SU-DHL-6 (cell line): ENCODE measurements at regions not wholly inside any gene's neighbourhood (a gene's known extent, or its start where the extent isn't known, plus 50 kb on each side); places are given as distances from the start of the nearest gene placed in this dataset.

Source experiments
- H2AFZ ChIP-seq: fragments of 200-600 bp; sonication (generic); 2 replicates; pipeline ENCODE4 v1.6.1; 2014; ENCODE audit warnings: low read depth, mild to moderate bottlenecking, moderate library complexity, mixed read lengths, antibody characterized with exemption, low read length; ENCODE audit not compliant: severe bottlenecking
- H3F3A ChIP-seq: fragments of 200-600 bp; shearing (Covaris generic); 2 replicates; pipeline ENCODE4 v1.6.0; 2016; ENCODE audit warnings: antibody characterized with exemption, mild to moderate bottlenecking; ENCODE audit not compliant: insufficient read depth
- H3K27ac ChIP-seq: fragments of 200-600 bp; sonication (generic); 2 replicates; pipeline ENCODE4 v1.5.1; 2016; ENCODE audit warnings: low read depth, mild to moderate bottlenecking, low read length, moderate library complexity, mixed read lengths
- H3K27me3 ChIP-seq: fragments of 200-600 bp; sonication (generic), shearing (Covaris generic); 2 replicates; pipeline ENCODE4 v1.6.0; 2014; ENCODE audit warnings: mild to moderate bottlenecking, low read length
- H3K36me3 ChIP-seq: fragments of 200-600 bp; sonication (generic); 2 replicates; pipeline ENCODE4 v1.6.1; 2014; ENCODE audit warnings: mild to moderate bottlenecking, low read length, mixed read lengths
- H3K4me2 ChIP-seq: fragments of 300-600, 200-600 bp; shearing (Covaris generic), sonication (generic); 2 replicates; pipeline ENCODE4 v1.6.0; 2014; ENCODE audit warnings: low read length, low read depth, mild to moderate bottlenecking; ENCODE audit not compliant: poor library complexity, severe bottlenecking
- H3K4me3 ChIP-seq: fragments of 200-600 bp; sonication (generic); 2 replicates; pipeline ENCODE4 v1.5.1; 2014; ENCODE audit warnings: antibody characterized with exemption, low read length, mild to moderate bottlenecking, mixed read lengths; ENCODE audit not compliant: insufficient read depth, poor library complexity, severe bottlenecking
- H3K79me2 ChIP-seq: fragments of 200-600 bp; sonication (generic); 2 replicates; pipeline ENCODE4 v1.6.1; 2014; ENCODE audit warnings: mild to moderate bottlenecking, low read length, moderate library complexity; ENCODE audit not compliant: insufficient read depth
- H3K9ac ChIP-seq: fragments of 200-600 bp; sonication (generic); 2 replicates; pipeline ENCODE4 v1.7.0; 2014; ENCODE audit warnings: mild to moderate bottlenecking, low read length
- H3K9me2 ChIP-seq: fragments of 200-600 bp; sonication (generic); replicated peaks from 2 replicates; pipeline ENCODE4 v1.6.1; 2014; ENCODE audit warnings: low read length; ENCODE audit not compliant: insufficient read depth
- H3K9me3 ChIP-seq: fragments of 200-600 bp; sonication (generic); 2 replicates; pipeline ENCODE4 v1.6.1; 2014; ENCODE audit warnings: low read length, mixed read lengths; ENCODE audit not compliant: insufficient read depth
- H4K20me1 ChIP-seq: fragments of 200-600 bp; sonication (generic); 2 replicates; pipeline ENCODE4 v1.6.1; 2014; ENCODE audit warnings: low read depth, mild to moderate bottlenecking, antibody characterized with exemption, low read length, moderate library complexity, mixed read lengths
- CTCF ChIP-seq: fragments of 200-600 bp; sonication (generic); IDR thresholded peaks from one replicate; pipeline ENCODE4 v1.5.1; 2017; ENCODE audit warnings: antibody characterized with exemption, mild to moderate bottlenecking, low read length, moderate library complexity; ENCODE audit not compliant: insufficient read depth, poor library complexity, severe bottlenecking
- EZH2phosphoT487 ChIP-seq: fragments of 200-600 bp; sonication (generic), shearing (Covaris generic); conservative IDR thresholded peaks from 2 replicates; pipeline ENCODE4 v1.6.1; 2018; ENCODE audit warnings: mild to moderate bottlenecking, antibody characterized with exemption, low read length, moderate library complexity, mixed read lengths

- Histone ChIP-seq H3K27ac (no peak overlapping the region), H3K27me3 (no peaks in the 10 kb centered on the region)
Observed at GRCh38 chr19:30711296-30711695, 339.1 kb downstream of the ZNF536 start.

GRCh38 chr19:30710721-30711120 lies 338.5 kb downstream of the ZNF536 start:
- H2AFZ ChIP-seq, result no peak overlapping the region
- H3K27ac ChIP-seq, result no peak overlapping the region
- H3K9ac ChIP-seq, result no peak overlapping the region
- TF ChIP-seq CTCF (no peak), EZH2phosphoT487 (no peak)
- no peak overlapping the region for H3K4me3 ChIP-seq
- H3K9me3 ChIP-seq, result no peaks in the 10 kb centered on the region
- H3K36me3 ChIP-seq, result no peaks in the 10 kb centered on the region
- H3K4me2 ChIP-seq, result no peak overlapping the region
- no peaks in the 10 kb centered on the region for H3K27me3 ChIP-seq
- H3K79me2 ChIP-seq, result no peaks in the 10 kb centered on the region
- no peaks in the 10 kb centered on the region for H4K20me1 ChIP-seq
- no peaks in the 10 kb centered on the region for H3K9me2 ChIP-seq
- no peaks in the 10 kb centered on the region for H3F3A ChIP-seq

More at GRCh38 chr19:30711296-30711695, 339.1 kb downstream of the ZNF536 start:
- Histone ChIP-seq H3K9ac (no peak overlapping the region), H3K79me2 (no peaks in the 10 kb centered on the region), H3K9me3 (no peaks in the 10 kb centered on the region), H3K4me3 (no peak overlapping the region), H4K20me1 (no peaks in the 10 kb centered on the region), H3F3A (no peaks in the 10 kb centered on the region), H3K36me3 (no peaks in the 10 kb centered on the region), H3K9me2 (no peaks in the 10 kb centered on the region), H3K4me2 (no peak overlapping the region), H2AFZ (no peak overlapping the region)
- no peak for TF ChIP-seq CTCF
- TF ChIP-seq EZH2phosphoT487, result no peak

GRCh38 chr19:30708416-30709178 lies 336.4 kb downstream of the ZNF536 start:
- Histone ChIP-seq H3F3A (no peaks in the 10 kb centered on the region), H3K27ac (no peak overlapping the region), H3K4me2 (no peak overlapping the region), H3K9me3 (no peaks in the 10 kb centered on the region), H4K20me1 (no peaks in the 10 kb centered on the region), H3K4me3 (no peak overlapping the region), H2AFZ (no peak overlapping the region), H3K9ac (no peak overlapping the region), H3K27me3 (no peaks in the 10 kb centered on the region), H3K79me2 (no peaks in the 10 kb centered on the region), H3K9me2 (no peaks in the 10 kb centered on the region), H3K36me3 (no peaks in the 10 kb centered on the region)
- TF ChIP-seq CTCF, result no peak
- TF ChIP-seq EZH2phosphoT487, result no peak
